Activated CD4-positive, alpha-beta T cell treated with anti-CD3 and anti-CD28 coated beads for 1 hour (primary cell): ENCODE measurements at regions not wholly inside any gene's neighbourhood (a gene's known extent, or its start where the extent isn't known, plus 50 kb on each side); places are given as distances from the start of the nearest gene placed in this dataset.

Experiments used
- DNase-seq: peaks from one replicate; pipeline ENCODE4 v3.0.0-alpha.2; 2020

DNA sequence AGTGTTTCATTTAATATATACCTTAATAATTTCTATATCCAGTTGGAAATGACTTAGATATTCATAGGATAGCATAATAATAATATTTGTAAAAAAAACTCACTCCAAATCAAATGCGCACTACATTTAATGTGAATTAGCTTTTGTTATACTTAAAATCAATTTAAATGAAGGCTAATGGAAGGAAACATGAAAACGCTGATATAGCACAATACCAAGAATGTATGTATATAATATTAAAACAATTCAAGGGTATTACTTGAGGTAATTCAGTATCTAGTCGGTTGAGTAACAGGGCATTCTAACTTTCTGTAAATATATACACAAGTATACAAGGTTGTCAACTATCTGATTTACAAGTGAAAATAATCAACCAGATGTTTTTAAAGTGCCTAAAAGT lies 307.1 kb upstream of the TEX13C start:
- no peak for DNase-seq

DNA sequence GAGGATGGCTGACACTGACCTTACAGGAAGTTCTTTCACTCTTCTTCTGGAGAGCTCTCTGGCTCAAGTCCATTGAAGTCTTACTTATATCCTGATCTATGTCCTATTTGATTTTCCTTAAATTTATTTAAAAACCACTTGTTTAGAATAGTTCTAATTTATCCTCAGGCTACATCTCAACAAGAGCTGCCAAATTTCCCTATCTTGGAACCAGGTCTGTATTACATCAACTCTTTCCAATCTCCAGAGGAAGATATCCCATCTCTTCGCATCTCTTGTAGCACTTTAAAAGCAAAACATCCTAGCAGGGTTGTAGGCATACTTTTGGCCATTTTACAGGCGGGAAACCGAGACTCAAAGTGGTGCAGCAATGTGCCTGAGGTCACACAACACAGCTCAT lies 290.5 kb upstream of the TEX13C start:
- no peak for DNase-seq
